DOHH2 (cell line): ENCODE measurements at regions not wholly inside any gene's neighbourhood (a gene's known extent, or its start where the extent isn't known, plus 50 kb on each side); places are given as distances from the start of the nearest gene placed in this dataset.
"Not testable (repeated sequence)": the region's sequence is repeated elsewhere in the genome, so short reads cannot be mapped to it uniquely, and the experiment has no call there.

ENCODE experiments used
- H3F3A ChIP-seq: fragments of 200-600 bp; sonication (generic), shearing (Covaris generic); 2 replicates; pipeline ENCODE4 v1.6.0; 2016; ENCODE audit warnings: antibody characterized with exemption, mild to moderate bottlenecking; ENCODE audit not compliant: control insufficient read depth, insufficient read depth
- H3K27ac ChIP-seq: fragments of 200-600 bp; sonication (generic); 2 replicates; pipeline ENCODE4 v1.5.1; 2014; ENCODE audit warnings: low read depth, mild to moderate bottlenecking, low read length, moderate library complexity
- H3K27me3 ChIP-seq: fragments of 200-600 bp; sonication (generic); 2 replicates; pipeline ENCODE4 v1.6.1; 2014; ENCODE audit warnings: mild to moderate bottlenecking, low read length, mixed read lengths; ENCODE audit not compliant: control insufficient read depth
- H3K36me3 ChIP-seq: fragments of 200-600 bp; sonication (generic); 2 replicates; pipeline ENCODE4 v1.6.1; 2014; ENCODE audit warnings: mild to moderate bottlenecking, low read length, moderate library complexity, mixed read lengths; ENCODE audit not compliant: control insufficient read depth
- H3K4me1 ChIP-seq: fragments of 200-600 bp; sonication (generic); 2 replicates; pipeline ENCODE4 v1.6.1; 2014; ENCODE audit warnings: mild to moderate bottlenecking, low read length, mixed read lengths; ENCODE audit not compliant: control insufficient read depth
- H3K4me2 ChIP-seq: fragments of 200-600 bp; sonication (generic); 2 replicates; pipeline ENCODE4 v1.6.0; 2014; ENCODE audit warnings: mild to moderate bottlenecking, low read length, moderate library complexity
- H3K4me3 ChIP-seq: fragments of 200-600 bp; sonication (generic); 2 replicates; pipeline ENCODE4 v1.5.1; 2014; ENCODE audit warnings: mild to moderate bottlenecking, low read length, mixed read lengths
- H3K79me2 ChIP-seq: fragments of 200-600 bp; sonication (generic); 2 replicates; pipeline ENCODE4 v1.6.1; 2014; ENCODE audit warnings: mild to moderate bottlenecking, low read length, mixed read lengths; ENCODE audit not compliant: control insufficient read depth
- H3K9me2 ChIP-seq: fragments of 200-600 bp; sonication (generic); replicated peaks from 2 replicates; pipeline ENCODE4 v1.6.1; 2014; ENCODE audit warnings: mild to moderate bottlenecking, low read length, mixed read lengths; ENCODE audit not compliant: control insufficient read depth
- H3K9me3 ChIP-seq: fragments of 200-600 bp; sonication (generic); 2 replicates; pipeline ENCODE4 v1.6.1; 2014; ENCODE audit warnings: antibody characterized with exemption, low read length, mixed read lengths; ENCODE audit not compliant: control insufficient read depth, insufficient read depth
- H4K20me1 ChIP-seq: fragments of 200-600 bp; sonication (generic); 2 replicates; pipeline ENCODE4 v1.6.0; 2014; ENCODE audit warnings: low read depth, mild to moderate bottlenecking, antibody characterized with exemption, low read length, moderate library complexity; ENCODE audit not compliant: control insufficient read depth, insufficient read depth
- EZH2phosphoT487 ChIP-seq: fragments of 200-600 bp; sonication (generic); IDR thresholded peaks from 2 replicates; pipeline ENCODE4 v1.6.1; 2017; ENCODE audit warnings: borderline replicate concordance, mild to moderate bottlenecking, antibody characterized with exemption, low read length, moderate library complexity, mixed read lengths
- TF ChIP-seq, protein P1 (sequence below): fragments of 200-600 bp; sonication (generic); IDR thresholded peaks from one replicate; pipeline ENCODE4 v1.5.1; 2014; ENCODE audit warnings: antibody characterized with exemption, mild to moderate bottlenecking, low read depth, low read length; ENCODE audit not compliant: poor library complexity, severe bottlenecking

DNA sequence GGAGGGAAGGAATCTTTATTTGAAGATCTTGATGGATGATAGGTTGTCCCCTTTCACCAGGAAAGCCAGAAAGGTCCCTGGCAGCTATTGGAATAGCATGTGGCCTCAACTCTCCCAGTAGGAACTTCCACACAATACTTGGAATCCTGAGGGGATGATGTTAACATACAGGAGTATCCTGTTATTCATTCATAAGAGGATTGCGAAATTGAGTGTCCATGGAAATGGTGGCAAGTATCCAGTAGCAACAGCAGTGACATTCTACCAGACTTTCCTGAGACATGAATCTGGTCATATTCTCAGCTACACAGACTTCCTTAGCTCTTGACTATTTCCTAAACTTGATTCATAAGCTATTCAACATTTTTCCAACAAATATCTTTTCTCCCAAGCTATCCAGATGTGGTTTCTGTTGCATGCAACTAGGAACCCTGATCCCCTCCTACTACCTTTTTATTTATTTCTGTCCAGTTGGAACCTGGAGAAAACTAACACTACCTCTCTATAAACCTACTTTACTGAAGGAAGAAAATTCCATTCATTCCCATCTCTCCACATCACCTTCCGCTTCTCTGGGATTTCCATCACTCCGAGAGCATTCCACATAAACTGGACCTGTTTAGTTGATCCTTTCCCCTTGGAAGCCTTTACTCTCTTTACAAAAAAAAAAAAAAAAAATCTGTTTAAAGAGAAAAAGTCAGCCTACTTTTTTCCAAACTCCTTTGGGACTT, 101.8 kb downstream of the ANXA5 start:
- H3K79me2 ChIP-seq: no peaks in the 10 kb centered on the region
- H3K4me1 ChIP-seq: no peaks in the 10 kb centered on the region
- H3K27ac ChIP-seq: no peak overlapping the region
- no peak overlapping the region for H3K4me3 ChIP-seq
- no peak for TF ChIP-seq EZH2phosphoT487
- TF ChIP-seq, protein P1, sequence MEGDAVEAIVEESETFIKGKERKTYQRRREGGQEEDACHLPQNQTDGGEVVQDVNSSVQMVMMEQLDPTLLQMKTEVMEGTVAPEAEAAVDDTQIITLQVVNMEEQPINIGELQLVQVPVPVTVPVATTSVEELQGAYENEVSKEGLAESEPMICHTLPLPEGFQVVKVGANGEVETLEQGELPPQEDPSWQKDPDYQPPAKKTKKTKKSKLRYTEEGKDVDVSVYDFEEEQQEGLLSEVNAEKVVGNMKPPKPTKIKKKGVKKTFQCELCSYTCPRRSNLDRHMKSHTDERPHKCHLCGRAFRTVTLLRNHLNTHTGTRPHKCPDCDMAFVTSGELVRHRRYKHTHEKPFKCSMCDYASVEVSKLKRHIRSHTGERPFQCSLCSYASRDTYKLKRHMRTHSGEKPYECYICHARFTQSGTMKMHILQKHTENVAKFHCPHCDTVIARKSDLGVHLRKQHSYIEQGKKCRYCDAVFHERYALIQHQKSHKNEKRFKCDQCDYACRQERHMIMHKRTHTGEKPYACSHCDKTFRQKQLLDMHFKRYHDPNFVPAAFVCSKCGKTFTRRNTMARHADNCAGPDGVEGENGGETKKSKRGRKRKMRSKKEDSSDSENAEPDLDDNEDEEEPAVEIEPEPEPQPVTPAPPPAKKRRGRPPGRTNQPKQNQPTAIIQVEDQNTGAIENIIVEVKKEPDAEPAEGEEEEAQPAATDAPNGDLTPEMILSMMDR: no peak
- H3K4me2 ChIP-seq: no peak overlapping the region
- no peaks in the 10 kb centered on the region for H4K20me1 ChIP-seq
- H3F3A ChIP-seq: no peaks in the 10 kb centered on the region
- H3K36me3 ChIP-seq: no peaks in the 10 kb centered on the region
- no peaks in the 10 kb centered on the region for H3K9me2 ChIP-seq
- H3K27me3 ChIP-seq: no peaks in the 10 kb centered on the region
- H3K9me3 ChIP-seq: no peaks in the 10 kb centered on the region

DNA sequence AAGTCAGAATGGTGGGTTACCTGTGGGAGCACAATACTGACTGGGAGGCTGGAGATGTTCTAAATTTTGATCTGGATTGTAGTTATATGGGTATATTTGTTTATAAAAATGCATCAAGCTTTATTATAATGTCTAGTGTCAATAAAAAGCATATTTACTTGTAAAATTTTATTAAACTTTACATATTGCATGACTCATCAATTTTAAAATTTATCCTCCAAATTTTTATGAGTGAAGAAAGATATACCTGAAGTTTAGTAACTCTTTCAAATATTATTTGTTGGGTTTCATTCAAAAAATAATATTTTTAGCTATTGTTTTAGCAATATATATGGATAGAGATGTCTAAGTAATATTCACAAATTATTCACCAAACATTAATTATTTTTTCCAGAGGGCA, 103.0 kb downstream of the ANXA5 start:
- Histone ChIP-seq H3K79me2 (no peaks in the 10 kb centered on the region), H4K20me1 (no peaks in the 10 kb centered on the region), H3K4me3 (no peak overlapping the region), H3K36me3 (no peaks in the 10 kb centered on the region), H3K9me2 (no peaks in the 10 kb centered on the region), H3K4me1 (no peaks in the 10 kb centered on the region), H3F3A (no peaks in the 10 kb centered on the region), H3K4me2 (no peak overlapping the region), H3K9me3 (no peaks in the 10 kb centered on the region), H3K27me3 (no peaks in the 10 kb centered on the region), H3K27ac (no peak overlapping the region)
- TF ChIP-seq EZH2phosphoT487: no peak
- TF ChIP-seq, protein P1: no peak

DNA sequence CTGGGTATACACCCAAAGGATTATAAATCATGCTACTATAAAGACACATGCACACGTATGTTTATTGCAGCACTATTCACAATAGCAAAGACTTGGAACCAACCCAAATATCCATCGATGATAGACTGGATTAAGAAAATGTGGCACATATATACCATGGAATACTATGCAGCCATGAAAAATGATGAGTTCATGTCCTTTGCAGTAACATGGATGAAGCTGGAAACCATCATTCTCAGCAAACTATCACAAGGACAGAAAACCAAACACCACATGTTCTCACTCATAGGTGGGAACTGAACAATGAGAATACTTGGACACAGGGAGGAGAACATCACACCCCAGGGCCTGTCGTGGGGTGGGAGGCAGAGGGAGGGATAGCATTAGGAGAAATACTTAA, 104.5 kb downstream of the ANXA5 start:
- H3K27ac ChIP-seq, H3F3A ChIP-seq, H3K4me1 ChIP-seq, H3K36me3 ChIP-seq, H3K4me2 ChIP-seq, H3K9me3 ChIP-seq, H3K4me3 ChIP-seq, H3K27me3 ChIP-seq, H4K20me1 ChIP-seq, H3K9me2 ChIP-seq, H3K79me2 ChIP-seq: not testable (repeated sequence)

DNA sequence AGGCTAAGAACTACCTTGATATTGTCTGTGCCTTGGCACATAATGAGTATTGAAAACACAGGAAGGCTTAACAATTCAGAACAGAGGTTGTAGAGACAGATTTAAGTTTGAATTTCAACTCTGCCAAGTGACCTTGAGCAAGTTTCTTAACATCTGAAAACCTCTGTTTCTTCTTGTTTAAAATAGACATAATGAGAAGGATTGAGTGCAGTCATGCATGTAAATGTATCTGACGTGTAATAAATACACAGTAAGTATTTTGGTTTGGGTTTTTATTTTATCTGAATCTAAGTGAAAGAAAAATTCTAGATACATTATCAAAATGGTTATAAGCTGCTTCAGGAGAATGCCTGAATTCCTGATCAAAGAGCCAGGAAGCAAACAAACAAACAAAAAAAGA, 111.9 kb downstream of the ANXA5 start:
- no peaks in the 10 kb centered on the region for H3K4me1 ChIP-seq
- H3K4me3 ChIP-seq: no peak overlapping the region
- H3K79me2 ChIP-seq: no peaks in the 10 kb centered on the region
- no peaks in the 10 kb centered on the region for H3F3A ChIP-seq
- no peak overlapping the region for H3K27ac ChIP-seq
- H3K9me2 ChIP-seq: no peaks in the 10 kb centered on the region
- TF ChIP-seq, protein P1: no peak
- no peak for TF ChIP-seq EZH2phosphoT487
- no peaks in the 10 kb centered on the region for H3K36me3 ChIP-seq
- H3K4me2 ChIP-seq: no peak overlapping the region
- no peaks in the 10 kb centered on the region for H3K9me3 ChIP-seq
- no peaks in the 10 kb centered on the region for H4K20me1 ChIP-seq
- H3K27me3 ChIP-seq: no peaks in the 10 kb centered on the region
